ENCODE measurements at regions not wholly inside any gene's neighbourhood (a gene's known extent, or its start where the extent isn't known, plus 50 kb on each side); places are given as distances from the start of the nearest gene placed in this dataset.

GRCh38 chr1:94654459-94654858 is 112.9 kb upstream of the F3 start:
- no peak for DNase-seq (ENCODE audit: low read depth, low spot score)
- no peaks in the 10 kb centered on the region for H3K9me1 ChIP-seq (ENCODE audit: control insufficient read depth, extremely low read depth, insufficient read depth, low read length)
- H3K4me3 ChIP-seq (ENCODE audit: control insufficient read depth in 2 of 3, extremely low read depth in 1 of 3, insufficient read depth in 2 of 3, low read depth in 1 of 3, low read length in 3 of 3), result no peak overlapping the region
- H3K27me3 ChIP-seq (ENCODE audit: control insufficient read depth, extremely low read depth, insufficient read depth, low read length), result no peaks in the 10 kb centered on the region
- H3K4me2 ChIP-seq (ENCODE audit: control insufficient read depth, extremely low read depth, insufficient read depth, low read depth, low read length), result peak overlapping the region; percentile 61
- peaks cover 43% of the 10 kb centered on the region for H3K4me1 ChIP-seq (ENCODE audit: control insufficient read depth, extremely low read depth, insufficient read depth, low read length)
- no peaks in the 10 kb centered on the region for H4K20me1 ChIP-seq (ENCODE audit: control insufficient read depth, extremely low read depth, insufficient read depth, low read length)
- H3K79me2 ChIP-seq (ENCODE audit: control insufficient read depth, insufficient read depth, low read length), result no peaks in the 10 kb centered on the region
- TF ChIP-seq CTCF (optimal IDR thresholded peaks at IDR 0.05 in 1 of 3, IDR thresholded peaks at IDR 0.05 in 1 of 3, conservative IDR thresholded peaks at IDR 0.05 in 1 of 3; ENCODE audit: extremely low read depth in 1 of 3, insufficient read depth in 2 of 3, low read length in 3 of 3) (no peak), EZH2 (IDR thresholded peaks at IDR 0.05; ENCODE audit: low read length) (no peak)
- no peak overlapping the region for H3K9ac ChIP-seq (ENCODE audit: control insufficient read depth, extremely low read depth, insufficient read depth, low read length)
- H2AFZ ChIP-seq (ENCODE audit: control insufficient read depth, low read length), result no peak overlapping the region
- H3K36me3 ChIP-seq (ENCODE audit: control insufficient read depth in 2 of 2, extremely low read depth in 1 of 2, insufficient read depth in 2 of 2, low read length in 2 of 2), result no peaks in the 10 kb centered on the region
- no peak for FAIRE-seq
- peak overlapping the region; percentile 32 for H3K27ac ChIP-seq (ENCODE audit: control insufficient read depth, insufficient read depth, low read length)
- dilution Hi-C loops (cut with MboI; ENCODE audit: extremely low pct_ligation_motif_present, low sequenced_read_pairs), result no loop called here
- no peaks in the 10 kb centered on the region for H3K9me3 ChIP-seq (ENCODE audit: control insufficient read depth, low read depth, low read length)

- FAIRE-seq (peak; percentile 95), DNase-seq (ENCODE audit: low read depth, low spot score) (no peak)
- no peak for TF ChIP-seq CTCF (optimal IDR thresholded peaks at IDR 0.05 in 1 of 3, IDR thresholded peaks at IDR 0.05 in 1 of 3, conservative IDR thresholded peaks at IDR 0.05 in 1 of 3; ENCODE audit: extremely low read depth in 1 of 3, insufficient read depth in 2 of 3, low read length in 3 of 3)
- H2AFZ ChIP-seq (ENCODE audit: control insufficient read depth, low read length), result no peak overlapping the region
- no peaks in the 10 kb centered on the region for H3K9me1 ChIP-seq (ENCODE audit: control insufficient read depth, extremely low read depth, insufficient read depth, low read length)
- H3K9ac ChIP-seq (ENCODE audit: control insufficient read depth, extremely low read depth, insufficient read depth, low read length), result no peak overlapping the region
- no peaks in the 10 kb centered on the region for H4K20me1 ChIP-seq (ENCODE audit: control insufficient read depth, extremely low read depth, insufficient read depth, low read length)
- dilution Hi-C loops (cut with MboI; ENCODE audit: extremely low pct_ligation_motif_present, low sequenced_read_pairs), result no loop called here
- peak overlapping the region; percentile 50 for H3K27ac ChIP-seq (ENCODE audit: control insufficient read depth, insufficient read depth, low read length)
- peak overlapping the region; percentile 61 for H3K4me2 ChIP-seq (ENCODE audit: control insufficient read depth, extremely low read depth, insufficient read depth, low read depth, low read length)
- H3K79me2 ChIP-seq (ENCODE audit: control insufficient read depth, insufficient read depth, low read length), result no peaks in the 10 kb centered on the region
- no peaks in the 10 kb centered on the region for H3K9me3 ChIP-seq (ENCODE audit: control insufficient read depth, low read depth, low read length)
- peak overlapping the region in 1 of 3 experiments; percentile 15 for H3K4me3 ChIP-seq (ENCODE audit: control insufficient read depth in 2 of 3, extremely low read depth in 1 of 3, insufficient read depth in 2 of 3, low read depth in 1 of 3, low read length in 3 of 3)
- H3K4me1 ChIP-seq (ENCODE audit: control insufficient read depth, extremely low read depth, insufficient read depth, low read length), result peaks cover 45% of the 10 kb centered on the region
- H3K27me3 ChIP-seq (ENCODE audit: control insufficient read depth, extremely low read depth, insufficient read depth, low read length), result no peaks in the 10 kb centered on the region
- H3K36me3 ChIP-seq (ENCODE audit: control insufficient read depth in 2 of 2, extremely low read depth in 1 of 2, insufficient read depth in 2 of 2, low read length in 2 of 2), result no peaks in the 10 kb centered on the region
These were observed 112.5 kb upstream of the F3 start for GRCh38 chr1:94654031-94654430.
